Common myeloid progenitor, CD34-positive (primary cell): ENCODE measurements at regions not wholly inside any gene's neighbourhood (a gene's known extent, or its start where the extent isn't known, plus 50 kb on each side); places are given as distances from the start of the nearest gene placed in this dataset.
"Not testable (repeated sequence)": the region's sequence is repeated elsewhere in the genome, so short reads cannot be mapped to it uniquely, and the experiment has no call there.

ENCODE experiments used
- CTCF ChIA-PET: fragments of 350-600 bp; sonication (Branson Sonifier 250); formaldehyde crosslinking; loops from one replicate; lab custom pipeline; 2021; ENCODE audit warnings: antibody characterized with exemption; lab: Charles Lee
- POLR2A ChIA-PET: fragments of 350-600 bp; sonication (Branson Sonifier 250); formaldehyde crosslinking; loops from one replicate; lab custom pipeline; 2021; ENCODE audit warnings: antibody characterized with exemption; lab: Charles Lee
- DNase-seq, 3 donors: peaks; one replicate each; pipeline versions ENCODE4 v3.0.0 to v3.0.0-alpha.2; 2013
- H3K27ac ChIP-seq, 2 experiments: 1 replicate in 1 of 2; 2 replicates in 1 of 2; pipeline ENCODE4 v1.7.0; 2013; ENCODE audit warnings: inconsistent platforms in 2 of 2, low read length in 2 of 2, mild to moderate bottlenecking in 2 of 2, low read depth in 1 of 2, moderate library complexity in 1 of 2; ENCODE audit not compliant: severe bottlenecking in 2 of 2, insufficient read depth in 1 of 2, poor library complexity in 1 of 2
- H3K27me3 ChIP-seq, 5 experiments: replicated peaks in 2 of 5; 1 replicate in 3 of 5; 2 replicates in 2 of 5; pipeline versions ENCODE4 v1.6.1 to v1.7.0; 2013; ENCODE audit warnings: low read length in 4 of 5, mild to moderate bottlenecking in 2 of 5, moderate library complexity in 2 of 5, inconsistent platforms in 1 of 5; ENCODE audit not compliant: insufficient read depth in 5 of 5, control insufficient read depth in 4 of 5
- H3K36me3 ChIP-seq, 4 experiments: 1 replicate in 2 of 4; 2 replicates in 2 of 4; pipeline versions ENCODE4 v1.6.1 to v1.7.0; 2013; ENCODE audit warnings: low read length in 3 of 4, control low read depth in 1 of 4, mild to moderate bottlenecking in 1 of 4; ENCODE audit not compliant: control insufficient read depth in 4 of 4, insufficient read depth in 4 of 4
- H3K4me1 ChIP-seq, 4 experiments: 1 replicate in 3 of 4; 2 replicates in 1 of 4; pipeline versions ENCODE4 v1.6.1 to v1.7.1; 2013; ENCODE audit warnings: low read length in 3 of 4, mild to moderate bottlenecking in 3 of 4, control low read depth in 1 of 4, inconsistent platforms in 1 of 4, moderate library complexity in 1 of 4; ENCODE audit not compliant: control insufficient read depth in 4 of 4, insufficient read depth in 4 of 4; ENCODE audit errors: control extremely low read depth in 1 of 4
- H3K4me3 ChIP-seq, 7 experiments: 1 replicate in 4 of 7; 2 replicates in 3 of 7; pipeline versions ENCODE4 v1.5.1 to v1.7.0; 2013; ENCODE audit warnings: mild to moderate bottlenecking in 7 of 7, low read length in 6 of 7, moderate library complexity in 6 of 7, inconsistent platforms in 2 of 7, low read depth in 2 of 7, control low read depth in 1 of 7; ENCODE audit not compliant: insufficient read depth in 4 of 7, control insufficient read depth in 1 of 7; ENCODE audit errors: extremely low read depth in 1 of 7
- H3K9me3 ChIP-seq, 5 experiments: 1 replicate in 4 of 5; 2 replicates in 1 of 5; pipeline versions ENCODE4 v1.6.1 to v1.7.1; 2013; ENCODE audit warnings: low read length in 4 of 5, mild to moderate bottlenecking in 2 of 5, inconsistent platforms in 1 of 5, low read depth in 1 of 5, moderate library complexity in 1 of 5; ENCODE audit not compliant: control insufficient read depth in 4 of 5, insufficient read depth in 2 of 5; ENCODE audit errors: control extremely low read depth in 1 of 5
- WGBS: methylation state at CpG from one replicate; pipeline ENCODE4 v1.1.5; 2013; ENCODE audit not compliant: insufficient coverage; 5-methylcytosine and 5-hydroxymethylcytosine counted together

DNA sequence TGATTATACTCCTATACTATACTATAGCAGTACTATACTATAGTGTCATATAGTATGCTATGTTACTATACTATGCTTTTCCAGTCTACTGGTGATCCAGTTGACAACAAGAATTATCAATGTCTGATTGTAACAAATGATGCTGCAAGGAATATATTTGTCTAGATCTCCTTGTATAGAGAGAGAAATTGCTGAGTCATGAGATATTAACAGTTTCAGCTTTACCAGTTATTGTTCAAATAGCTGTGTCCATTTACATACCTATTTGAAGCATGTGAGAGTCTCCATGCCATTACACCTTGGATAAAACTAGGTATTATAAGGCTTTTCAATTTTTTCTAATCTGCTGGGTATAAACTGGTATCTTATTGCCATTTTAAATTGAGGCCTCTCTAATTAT lies 136.4 kb upstream of the SKOR2 start:
- H3K9me3 ChIP-seq: peaks cover 0 to 4% (median 0%) of the 10 kb centered on the region in 5 experiments
- CTCF ChIA-PET: no interaction called here

DNA sequence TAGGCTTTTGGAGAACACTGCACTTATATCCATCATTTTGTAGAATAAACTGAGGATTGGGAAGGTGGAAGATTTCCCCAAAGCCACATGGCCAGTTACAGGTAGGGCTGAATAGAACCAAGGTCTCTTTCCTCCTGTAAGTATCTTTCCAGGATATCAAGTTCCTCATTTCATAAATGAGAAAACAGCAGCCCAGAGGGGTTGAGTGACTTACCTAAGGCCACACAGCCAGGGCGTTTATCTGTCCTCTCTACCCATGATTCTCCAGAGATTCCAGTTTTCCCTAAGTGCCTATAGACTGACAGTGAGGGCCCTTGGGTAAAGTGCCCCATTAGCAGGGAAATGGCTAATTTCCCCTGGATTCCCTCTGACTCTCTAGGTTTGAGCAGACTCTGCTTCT lies 132.3 kb upstream of the SKOR2 start:
- Histone ChIP-seq H3K9me3 (peaks cover 0 to 4% (median 0%) of the 10 kb centered on the region in 5 experiments), H3K27ac (no peak overlapping the region), H3K27me3 (peaks cover 0 to 2% (median 1%) of the 10 kb centered on the region in 5 experiments), H3K4me1 (no peaks in the 10 kb centered on the region), H3K36me3 (no peaks in the 10 kb centered on the region), H3K4me3 (no peak overlapping the region)
- ChIA-PET POLR2A (no interaction called here), CTCF (no interaction called here)
- no peak for DNase-seq
- WGBS: 60% methylated on average over 1 of the region's 1 CpG

More for the DNA sequence above, 136.4 kb upstream of the SKOR2 start:
- Histone ChIP-seq H3K4me3 (no peak overlapping the region), H3K27ac (no peak overlapping the region), H3K4me1 (no peaks in the 10 kb centered on the region), H3K27me3 (peaks cover 0 to 5% (median 0%) of the 10 kb centered on the region in 5 experiments), H3K36me3 (no peaks in the 10 kb centered on the region)
- no peak for DNase-seq
- POLR2A ChIA-PET: no interaction called here

DNA sequence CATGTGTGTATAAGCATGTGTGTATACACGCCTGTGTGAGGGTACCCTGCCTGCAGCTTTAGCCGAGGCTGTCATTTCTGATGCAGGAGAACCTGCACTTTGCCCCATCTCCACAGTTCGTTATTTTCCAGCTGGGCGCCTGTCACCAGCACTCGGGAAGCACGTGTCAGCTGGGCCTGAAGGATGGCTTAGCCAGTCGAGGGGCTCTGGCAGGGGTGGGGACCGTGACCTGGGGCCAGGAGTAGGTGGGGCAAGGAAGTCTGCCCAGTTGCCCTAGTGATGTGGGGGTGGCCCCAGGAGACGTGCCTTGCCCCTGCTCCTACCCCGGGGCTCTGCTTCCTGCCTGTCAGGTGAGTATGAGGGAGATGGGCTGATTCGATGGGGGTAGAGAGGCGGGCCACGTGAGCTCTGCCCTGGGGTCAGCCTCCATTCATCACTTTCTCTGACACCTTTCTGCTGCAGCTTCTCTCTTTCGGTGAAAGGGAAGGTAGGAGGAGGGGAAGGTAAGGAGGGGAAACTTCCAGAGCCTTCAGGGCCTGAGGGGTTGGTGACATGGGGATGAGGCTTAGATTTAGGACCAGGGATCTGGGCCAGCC lies 130.6 kb upstream of the SKOR2 start:
- no peak overlapping the region for H3K27ac ChIP-seq

DNA sequence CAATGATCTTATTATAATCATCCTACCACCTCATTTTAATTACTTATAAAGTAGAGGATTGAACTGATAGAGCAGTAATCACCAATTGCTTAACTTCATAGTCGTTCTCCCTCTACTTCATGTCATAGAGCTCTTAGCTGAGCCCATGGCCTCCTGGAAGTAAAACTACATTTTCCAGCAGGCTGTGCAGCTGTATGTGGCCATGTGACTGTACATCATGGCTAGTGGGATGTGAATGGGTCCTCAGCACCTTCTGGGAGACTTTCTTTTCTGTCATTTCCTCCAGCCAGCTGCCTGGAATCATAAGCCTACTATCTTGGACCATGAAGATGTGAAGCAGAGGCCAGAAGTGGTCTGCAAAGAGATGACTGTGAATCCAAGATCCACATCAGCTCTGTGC lies 128.7 kb upstream of the SKOR2 start:
- Histone ChIP-seq H3K36me3 (no peaks in the 10 kb centered on the region), H3K4me1 (no peaks in the 10 kb centered on the region), H3K9me3 (no peaks in the 10 kb centered on the region), H3K4me3 (no peak overlapping the region), H3K27me3 (peaks cover 0 to 2% (median 0%) of the 10 kb centered on the region in 5 experiments), H3K27ac (no peak overlapping the region)
- POLR2A ChIA-PET: no interaction called here
- DNase-seq: no peak
- CTCF ChIA-PET: no interaction called here
- WGBS: no CpG with 5 or more reads among the region's 1 CpG

More for the DNA sequence above, 130.6 kb upstream of the SKOR2 start:
- Histone ChIP-seq H3K9me3 (peaks cover 0 to 4% (median 0%) of the 10 kb centered on the region in 5 experiments), H3K36me3 (no peaks in the 10 kb centered on the region), H3K4me1 (no peaks in the 10 kb centered on the region), H3K4me3 (no peak overlapping the region), H3K27me3 (peaks cover 0 to 2% (median 0%) of the 10 kb centered on the region in 5 experiments)
- POLR2A ChIA-PET: no interaction called here
- CTCF ChIA-PET: no interaction called here
- DNase-seq: no peak
- 54% methylated on average over 11 of the region's 14 CpGs for WGBS

DNA sequence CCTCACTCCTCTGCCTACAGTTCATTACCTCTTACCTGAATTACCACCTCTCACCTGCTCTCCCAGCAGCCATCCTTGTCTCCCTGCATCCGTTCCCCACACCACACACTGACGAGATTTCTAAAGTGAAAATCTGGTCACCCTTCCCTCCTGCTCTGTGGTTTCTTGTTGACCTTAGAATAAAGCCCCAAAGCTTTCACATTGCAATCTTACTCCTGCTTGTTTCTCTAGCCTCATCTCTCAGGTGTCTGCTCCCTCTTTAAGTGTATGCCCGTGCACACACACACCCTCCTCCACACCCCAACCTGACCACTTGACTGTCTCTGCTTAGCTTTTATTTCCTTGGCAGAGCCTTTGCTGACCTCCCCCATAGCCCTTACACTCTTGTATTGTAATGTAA lies 122.0 kb upstream of the SKOR2 start:
- ChIA-PET CTCF (no interaction called here), POLR2A (no interaction called here)
- no peak for DNase-seq
- H3K9me3 ChIP-seq: no peaks in the 10 kb centered on the region
- 100% methylated on average over 3 of the region's 3 CpGs for whole genome bisulfite sequencing
- H3K36me3 ChIP-seq: no peaks in the 10 kb centered on the region
- no peaks in the 10 kb centered on the region for H3K27me3 ChIP-seq
- no peak overlapping the region for H3K4me3 ChIP-seq
- no peaks in the 10 kb centered on the region for H3K4me1 ChIP-seq
- H3K27ac ChIP-seq: no peak overlapping the region

DNA sequence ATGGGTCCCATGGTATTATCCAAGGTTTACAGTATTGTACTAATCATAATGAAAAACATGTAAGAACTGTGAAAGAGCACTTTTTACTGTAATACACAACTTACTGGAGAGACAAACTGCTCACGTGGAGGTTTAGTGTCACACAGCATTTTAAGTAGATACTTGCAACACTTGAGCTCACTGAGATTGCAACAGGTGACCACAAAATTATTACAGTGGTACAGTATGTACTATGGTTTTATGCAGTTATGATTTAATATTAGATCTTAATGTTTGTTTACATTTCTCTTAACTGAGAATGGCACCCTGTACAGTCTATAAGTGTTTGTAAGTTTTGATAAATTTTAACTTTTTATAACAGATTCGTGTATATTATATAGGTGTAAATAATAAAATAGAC lies 118.6 kb upstream of the SKOR2 start:
- CTCF ChIA-PET: no interaction called here
- Histone ChIP-seq H3K4me3 (no peak overlapping the region), H3K27me3 (no peaks in the 10 kb centered on the region), H3K9me3 (peaks cover 0 to 4% (median 0%) of the 10 kb centered on the region in 5 experiments), H3K27ac (no peak overlapping the region), H3K36me3 (no peaks in the 10 kb centered on the region), H3K4me1 (no peaks in the 10 kb centered on the region)
- no peak for DNase-seq
- POLR2A ChIA-PET: no interaction called here
- 88% methylated on average over 1 of the region's 2 CpGs for WGBS

DNA sequence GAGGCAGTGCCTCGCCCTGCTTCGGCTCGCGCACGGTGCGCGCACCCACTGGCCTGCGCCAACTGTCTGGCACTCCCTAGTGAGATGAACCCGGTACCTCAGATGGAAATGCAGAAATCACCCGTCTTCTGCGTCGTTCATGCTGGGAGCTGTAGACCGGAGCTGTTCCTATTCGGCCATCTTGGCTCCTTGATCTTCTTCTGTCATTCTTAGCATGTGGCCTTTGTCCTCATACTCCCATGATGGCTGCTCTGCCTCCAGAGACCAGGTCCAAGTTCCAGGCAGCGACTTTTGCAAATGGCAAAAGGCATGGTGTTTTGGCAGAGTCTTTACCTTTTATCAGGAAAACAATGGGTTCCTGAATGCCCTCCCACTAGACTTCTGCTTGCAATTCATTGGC lies 102.6 kb upstream of the SKOR2 start:
- H3K9me3 ChIP-seq, H3K27ac ChIP-seq, POLR2A ChIA-PET, H3K4me3 ChIP-seq, H3K4me1 ChIP-seq, H3K36me3 ChIP-seq, H3K27me3 ChIP-seq, DNase-seq, CTCF ChIA-PET: not testable (repeated sequence)
- WGBS: 95% methylated on average over 15 of the region's 15 CpGs
